ENCODE measurements at regions not wholly inside any gene's neighbourhood (a gene's known extent, or its start where the extent isn't known, plus 50 kb on each side); places are given as distances from the start of the nearest gene placed in this dataset.

DNA sequence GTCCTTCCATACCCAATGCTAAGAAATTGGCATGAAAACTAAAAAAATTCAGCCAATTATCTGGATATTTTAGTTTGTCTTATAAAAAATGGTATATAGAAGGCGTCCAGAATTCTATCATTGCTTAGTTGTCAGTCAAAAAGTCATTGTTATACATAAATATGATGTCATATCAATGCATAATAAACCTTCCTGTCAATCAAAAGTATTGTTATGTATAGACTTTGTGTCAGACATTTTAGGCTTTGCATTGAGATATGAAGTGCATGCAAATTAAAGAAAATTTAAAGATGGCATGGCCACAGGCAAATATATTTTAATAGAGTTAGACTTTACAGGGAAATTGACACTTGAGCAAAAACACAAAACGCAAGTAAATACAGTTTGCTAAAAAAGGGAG, 173.4 kb upstream of the FANCL start:
- TF ChIP-seq, protein P1, sequence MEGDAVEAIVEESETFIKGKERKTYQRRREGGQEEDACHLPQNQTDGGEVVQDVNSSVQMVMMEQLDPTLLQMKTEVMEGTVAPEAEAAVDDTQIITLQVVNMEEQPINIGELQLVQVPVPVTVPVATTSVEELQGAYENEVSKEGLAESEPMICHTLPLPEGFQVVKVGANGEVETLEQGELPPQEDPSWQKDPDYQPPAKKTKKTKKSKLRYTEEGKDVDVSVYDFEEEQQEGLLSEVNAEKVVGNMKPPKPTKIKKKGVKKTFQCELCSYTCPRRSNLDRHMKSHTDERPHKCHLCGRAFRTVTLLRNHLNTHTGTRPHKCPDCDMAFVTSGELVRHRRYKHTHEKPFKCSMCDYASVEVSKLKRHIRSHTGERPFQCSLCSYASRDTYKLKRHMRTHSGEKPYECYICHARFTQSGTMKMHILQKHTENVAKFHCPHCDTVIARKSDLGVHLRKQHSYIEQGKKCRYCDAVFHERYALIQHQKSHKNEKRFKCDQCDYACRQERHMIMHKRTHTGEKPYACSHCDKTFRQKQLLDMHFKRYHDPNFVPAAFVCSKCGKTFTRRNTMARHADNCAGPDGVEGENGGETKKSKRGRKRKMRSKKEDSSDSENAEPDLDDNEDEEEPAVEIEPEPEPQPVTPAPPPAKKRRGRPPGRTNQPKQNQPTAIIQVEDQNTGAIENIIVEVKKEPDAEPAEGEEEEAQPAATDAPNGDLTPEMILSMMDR (IDR thresholded peaks at IDR 0.05; ENCODE audit: borderline replicate concordance, extremely low read depth, low read length, poor library complexity, severe bottlenecking) = no peak
- no peak for TF ChIP-seq EZH2 (IDR thresholded peaks at IDR 0.05; ENCODE audit: borderline replicate concordance, low read depth, low read length, severe bottlenecking)
